GM19372 (cell line): ENCODE measurements at regions not wholly inside any gene's neighbourhood (a gene's known extent, or its start where the extent isn't known, plus 50 kb on each side); places are given as distances from the start of the nearest gene placed in this dataset.
A peak's percentile ranks its signal among the peaks of the same experiment; 100 is the strongest.
"Not testable (repeated sequence)": the region's sequence is repeated elsewhere in the genome, so short reads cannot be mapped to it uniquely, and the experiment has no call there.

Experiments used
- ATAC-seq: cut with Tn5 transposase; IDR thresholded peaks from one replicate; pipeline ENCODE4 v1.9.1; 2021; ENCODE audit warnings: mild to moderate bottlenecking, low read depth, moderate library complexity; ENCODE audit not compliant: unreplicated experiment

GRCh38 chrX:131818297-131818936 lies 204.7 kb upstream of the STK26 start:
- no peak for ATAC-seq

- ATAC-seq, result no peak
These were observed 201.0 kb upstream of the STK26 start for GRCh38 chrX:131821945-131822622.

- no peak for ATAC-seq
These were observed 196.5 kb upstream of the STK26 start for GRCh38 chrX:131826572-131826971.

- no peak for ATAC-seq
These were observed 195.2 kb upstream of the STK26 start for GRCh38 chrX:131827935-131828334.

GRCh38 chrX:131828482-131828881 lies 194.6 kb upstream of the STK26 start:
- ATAC-seq, result no peak

- no peak for ATAC-seq
These were observed 192.5 kb upstream of the STK26 start for GRCh38 chrX:131830400-131831184.

GRCh38 chrX:131831185-131831520 lies 191.9 kb upstream of the STK26 start:
- no peak for ATAC-seq

- no peak for ATAC-seq
These were observed 186.9 kb upstream of the STK26 start for GRCh38 chrX:131836161-131836560.

GRCh38 chrX:131837325-131837724 lies 185.8 kb upstream of the STK26 start:
- ATAC-seq, result no peak

- no peak for ATAC-seq
These were observed 182.2 kb upstream of the STK26 start for GRCh38 chrX:131840799-131841495.

GRCh38 chrX:131841496-131842437 lies 181.3 kb upstream of the STK26 start:
- peak; percentile 77 for ATAC-seq

GRCh38 chrX:131843987-131844386 lies 179.1 kb upstream of the STK26 start:
- no peak for ATAC-seq

- ATAC-seq, result no peak
These were observed 177.9 kb upstream of the STK26 start for GRCh38 chrX:131845201-131845600.

GRCh38 chrX:131845771-131846170 lies 177.3 kb upstream of the STK26 start:
- ATAC-seq, result no peak

- not testable (repeated sequence) for ATAC-seq
These were observed 172.1 kb upstream of the STK26 start for GRCh38 chrX:131850964-131851363.

GRCh38 chrX:131853440-131853839 lies 169.7 kb upstream of the STK26 start:
- no peak for ATAC-seq

- no peak for ATAC-seq
These were observed 168.5 kb upstream of the STK26 start for GRCh38 chrX:131854581-131854980.

- ATAC-seq, result no peak
These were observed 161.9 kb upstream of the STK26 start for GRCh38 chrX:131861088-131861787.

GRCh38 chrX:131862321-131862720 lies 160.8 kb upstream of the STK26 start:
- ATAC-seq, result no peak
